B cell (primary cell): ENCODE measurements at regions not wholly inside any gene's neighbourhood (a gene's known extent, or its start where the extent isn't known, plus 50 kb on each side); places are given as distances from the start of the nearest gene placed in this dataset.

ENCODE experiments used
- ATAC-seq: fragments of 200-7000 bp; cut with Tn5 transposase; one replicate; pipeline ENCODE4 v1.10.0; 2021; ENCODE audit warnings: low read depth, mild to moderate bottlenecking, moderate number of reproducible peaks, moderate library complexity
- CTCF ChIA-PET: fragments of 350-600 bp; sonication (Branson Sonifier 250); formaldehyde crosslinking; loops from one replicate; lab custom pipeline; 2021; ENCODE audit warnings: antibody characterized with exemption, inconsistent platforms; lab: Charles Lee
- POLR2A ChIA-PET: fragments of 350-600 bp; sonication (Branson Sonifier 250); formaldehyde crosslinking; loops from one replicate; lab custom pipeline; 2021; ENCODE audit warnings: antibody characterized with exemption; lab: Charles Lee
- DNase-seq: peaks from one replicate; pipeline ENCODE4 v3.0.0; 2013
- H2AFZ ChIP-seq: 2 replicates; pipeline ENCODE4 v1.6.1; 2012; ENCODE audit warnings: mild to moderate bottlenecking, low read depth, low read length; ENCODE audit not compliant: insufficient read depth, poor library complexity, severe bottlenecking
- H3K27ac ChIP-seq, 2 donors: 1 replicate in 1 of 2; 2 replicates in 1 of 2; pipeline ENCODE4 v1.5.1; 2012 to 2013; ENCODE audit warnings: low read length in 2 of 2, mild to moderate bottlenecking in 2 of 2, moderate library complexity in 1 of 2
- H3K27me3 ChIP-seq, 4 experiments: fragments of 200-600 bp in 1 of 4; sonication (generic) in 1 of 4; replicated peaks in 1 of 4; 1 replicate in 2 of 4; 2 replicates in 2 of 4; pipeline versions ENCODE4 v1.6.1 to v1.7.0; 2013 to 2016; ENCODE audit warnings: low read length in 3 of 4, mild to moderate bottlenecking in 2 of 4, mixed read lengths in 1 of 4, moderate library complexity in 1 of 4; ENCODE audit not compliant: insufficient read depth in 4 of 4, control insufficient read depth in 3 of 4; ENCODE audit errors: control extremely low read depth in 1 of 4
- H3K36me3 ChIP-seq, 2 experiments: replicated peaks in 1 of 2; 1 replicate in 1 of 2; 2 replicates in 1 of 2; pipeline versions ENCODE4 v1.6.1 to v1.7.1; 2013; ENCODE audit warnings: low read length in 1 of 2; ENCODE audit not compliant: insufficient read depth in 2 of 2, control insufficient read depth in 1 of 2; ENCODE audit errors: control extremely low read depth in 1 of 2, extremely low read depth in 1 of 2
- H3K4me1 ChIP-seq, 2 donors: fragments of 200-600 bp in 1 of 2; sonication (generic) in 1 of 2; 1 replicate in 1 of 2; 2 replicates in 1 of 2; pipeline versions ENCODE4 v1.5.1 to v1.6.1; 2013 to 2017; ENCODE audit warnings: low read length in 2 of 2; ENCODE audit not compliant: control insufficient read depth in 2 of 2, insufficient read depth in 2 of 2
- H3K4me2 ChIP-seq: replicated peaks from 2 replicates; pipeline ENCODE3; 2012; ENCODE audit warnings: mild to moderate bottlenecking, low read depth, low read length; ENCODE audit not compliant: poor library complexity, severe bottlenecking
- H3K4me3 ChIP-seq, 5 experiments: fragments of 200-600 bp in 1 of 5; sonication (generic) in 1 of 5; 1 replicate in 3 of 5; 2 replicates in 2 of 5; pipeline versions ENCODE4 v1.5.1 to v1.7.0; 2011 to 2016; ENCODE audit warnings: low read length in 4 of 5, mild to moderate bottlenecking in 4 of 5, low read depth in 2 of 5, control low read depth in 1 of 5, moderate library complexity in 1 of 5; ENCODE audit not compliant: insufficient read depth in 1 of 5; ENCODE audit errors: control extremely low read depth in 1 of 5, extremely low read depth in 1 of 5
- H3K79me2 ChIP-seq: fragments of 200-600 bp; sonication (generic); one replicate; pipeline ENCODE4 v1.6.0; 2016; ENCODE audit warnings: low read length; ENCODE audit not compliant: control insufficient read depth, insufficient read depth
- H3K9ac ChIP-seq: fragments of 200-600 bp; sonication (generic); 2 replicates; pipeline ENCODE4 v1.6.1; 2017; ENCODE audit warnings: mild to moderate bottlenecking, low read length, moderate library complexity
- H3K9me3 ChIP-seq, 3 donors: one replicate each; pipeline versions ENCODE4 v1.6.1 to v1.7.1; 2013; ENCODE audit warnings: low read length in 2 of 3; ENCODE audit not compliant: control insufficient read depth in 2 of 3, insufficient read depth in 1 of 3; ENCODE audit errors: control extremely low read depth in 1 of 3
- H4K20me1 ChIP-seq: 2 replicates; pipeline ENCODE4 v1.6.0; 2012; ENCODE audit warnings: mild to moderate bottlenecking, low read length; ENCODE audit not compliant: insufficient read depth, control insufficient read depth, poor library complexity, severe bottlenecking
- H3K27ac Mint-ChIP-seq: one replicate; pipeline ENCODE4 v1.8.0; 2021; ENCODE audit warnings: mixed read lengths
- H3K27me3 Mint-ChIP-seq: one replicate; pipeline ENCODE4 v1.8.0; 2021; ENCODE audit warnings: mixed read lengths
- H3K4me1 Mint-ChIP-seq: one replicate; pipeline ENCODE4 v1.8.0; 2021; ENCODE audit warnings: mixed read lengths
- H3K4me3 Mint-ChIP-seq: one replicate; pipeline ENCODE4 v1.8.0; 2021; ENCODE audit warnings: mixed read lengths
- H3K9me3 Mint-ChIP-seq: one replicate; pipeline ENCODE4 v1.8.0; 2022; ENCODE audit warnings: mixed read lengths; ENCODE audit not compliant: insufficient read depth
- CTCF ChIP-seq: fragments of 200-600 bp; IDR thresholded peaks from one replicate; pipeline ENCODE4 v1.8.0; 2022; ENCODE audit warnings: antibody characterized with exemption, mild to moderate bottlenecking
- EZH2 ChIP-seq: IDR thresholded peaks from 2 replicates; pipeline ENCODE4 v1.6.1; 2012; ENCODE audit warnings: borderline replicate concordance, low read depth, mild to moderate bottlenecking, moderate library complexity, low read length; ENCODE audit not compliant: insufficient read depth, poor library complexity, severe bottlenecking
- WGBS: methylation state at CpG from one replicate; pipeline ENCODE4 v1.1.5; 2013; ENCODE audit warnings: missing lambda C conversion rate; ENCODE audit not compliant: insufficient coverage; 5-methylcytosine and 5-hydroxymethylcytosine counted together
- intact Hi-C: fragments of 100-400 bp; cut with micrococcal nuclease; formaldehyde crosslinking; loops from one replicate; pipeline ENCODE4 v1.10.0; 2022

GRCh38 chr20:59428441-59429205, 128.2 kb downstream of the EDN3 start:
- H4K20me1 ChIP-seq = no peaks in the 10 kb centered on the region
- peaks cover 4 to 8% of the 10 kb centered on the region in 2 donors for H3K4me1 ChIP-seq
- no peaks in the 10 kb centered on the region for H3K79me2 ChIP-seq
- Mint-ChIP-seq H3K27ac (no peak overlapping the region), H3K4me3 (peak overlapping the region; percentile 49), H3K4me1 (peaks cover 10% of the 10 kb centered on the region), H3K27me3 (peaks cover 8% of the 10 kb centered on the region), H3K9me3 (no peaks in the 10 kb centered on the region)
- no peaks in the 10 kb centered on the region for H3K27me3 ChIP-seq
- no peaks in the 10 kb centered on the region for H3K9me3 ChIP-seq
- peak overlapping the region; percentile 46 for H3K4me2 ChIP-seq
- 95% methylated on average over 11 of the region's 13 CpGs for WGBS
- no peak overlapping the region for H3K9ac ChIP-seq
- peak overlapping the region; percentile 64 for H2AFZ ChIP-seq
- H3K36me3 ChIP-seq = no peaks in the 10 kb centered on the region
- CTCF ChIA-PET = no interaction called here
- POLR2A ChIA-PET = no interaction called here
- H3K27ac ChIP-seq = no peak overlapping the region
- DNase-seq = no peak
- TF ChIP-seq EZH2 (no peak), CTCF (peak; percentile 22)
- H3K4me3 ChIP-seq = no peak overlapping the region
- intact Hi-C loops = no loop called here
- ATAC-seq = no peak

GRCh38 chr20:59429396-59429795, 129.0 kb downstream of the EDN3 start:
- H3K27me3 ChIP-seq = no peaks in the 10 kb centered on the region
- H3K36me3 ChIP-seq = no peaks in the 10 kb centered on the region
- Mint-ChIP-seq H3K27me3 (peaks cover 8% of the 10 kb centered on the region), H3K4me1 (peaks cover 10% of the 10 kb centered on the region), H3K4me3 (peak overlapping the region; percentile 49), H3K27ac (no peak overlapping the region), H3K9me3 (no peaks in the 10 kb centered on the region)
- H4K20me1 ChIP-seq = no peaks in the 10 kb centered on the region
- no peak for DNase-seq
- peaks cover 4 to 8% of the 10 kb centered on the region in 2 donors for H3K4me1 ChIP-seq
- H3K4me2 ChIP-seq = peak overlapping the region; percentile 46
- ChIA-PET POLR2A (no interaction called here), CTCF (no interaction called here)
- no peak for ATAC-seq
- no peaks in the 10 kb centered on the region for H3K9me3 ChIP-seq
- H3K4me3 ChIP-seq = peak overlapping the region in 2 of 5 experiments; percentile 1 to 22
- H3K9ac ChIP-seq = no peak overlapping the region
- H3K27ac ChIP-seq = no peak overlapping the region
- no peaks in the 10 kb centered on the region for H3K79me2 ChIP-seq
- peak overlapping the region; percentile 64 for H2AFZ ChIP-seq
- 82% methylated on average over 4 of the region's 9 CpGs for WGBS
- TF ChIP-seq CTCF (no peak), EZH2 (no peak)
- intact Hi-C loops = no loop called here
